H1 (cell line): ENCODE measurements at regions not wholly inside any gene's neighbourhood (a gene's known extent, or its start where the extent isn't known, plus 50 kb on each side); places are given as distances from the start of the nearest gene placed in this dataset.
A peak's percentile ranks its signal among the peaks of the same experiment; 100 is the strongest.

ENCODE experiments used
- CTCF ChIA-PET: fragments of 300-600 bp; sonication (Branson Sonifier 250); formaldehyde crosslinking; loops from one replicate; lab custom pipeline; 2021; ENCODE audit not compliant: partially characterized antibody; lab: Charles Lee
- POLR2A ChIA-PET: fragments of 300-600 bp; sonication (Branson Sonifier 250); formaldehyde crosslinking; loops from one replicate; lab custom pipeline; 2021; ENCODE audit warnings: inconsistent platforms; ENCODE audit not compliant: partially characterized antibody; lab: Charles Lee
- DNase-seq, 2 experiments: peaks; one replicate each; pipeline versions ENCODE4 v3.0.0 to v3.0.0-alpha.2; 2010 to 2022; ENCODE audit warnings: low spot score in 2 of 2, low read depth in 1 of 2, mixed read lengths in 1 of 2
- FAIRE-seq: peaks from 2 replicates; lab custom pipeline; 2011; peaks lifted over from hg19 to GRCh38; lab: Jason Lieb, UNC
- H2AFZ ChIP-seq: 2 replicates; pipeline ENCODE4 v1.8.1; 2012; ENCODE audit warnings: low read length, inconsistent platforms
- H2AK5ac ChIP-seq: 2 replicates; pipeline ENCODE4 v1.6.1; 2013; ENCODE audit warnings: low read depth, low read length
- H2BK120ac ChIP-seq: replicated peaks from 2 replicates; pipeline ENCODE3; 2013; ENCODE audit warnings: low read depth, low read length, inconsistent platforms
- H2BK12ac ChIP-seq: 2 replicates; pipeline ENCODE4 v1.6.1; 2013; ENCODE audit warnings: low read depth, low read length
- H2BK15ac ChIP-seq: 2 replicates; pipeline ENCODE4 v1.6.1; 2013; ENCODE audit warnings: low read length
- H2BK20ac ChIP-seq: 2 replicates; pipeline ENCODE4 v1.6.1; 2013; ENCODE audit warnings: low read length
- H2BK5ac ChIP-seq: 2 replicates; pipeline ENCODE4 v1.6.1; 2013; ENCODE audit warnings: low read depth, low read length
- H3K14ac ChIP-seq: 2 replicates; pipeline ENCODE4 v1.6.1; 2013; ENCODE audit warnings: inconsistent platforms; ENCODE audit not compliant: insufficient read length
- H3K18ac ChIP-seq: 2 replicates; pipeline ENCODE4 v1.6.1; 2013; ENCODE audit warnings: low read length; ENCODE audit errors: extremely low read depth
- H3K23ac ChIP-seq: 2 replicates; pipeline ENCODE4 v1.6.1; 2013; ENCODE audit warnings: inconsistent platforms; ENCODE audit not compliant: insufficient read length
- H3K23me2 ChIP-seq: 2 replicates; pipeline ENCODE4 v1.6.1; 2013; ENCODE audit warnings: low read depth, low read length
- H3K27ac ChIP-seq: 2 replicates; pipeline ENCODE4 v1.6.1; 2011; ENCODE audit warnings: low read depth, low read length, inconsistent platforms
- H3K27me3 ChIP-seq, 4 experiments: replicated peaks in 1 of 4; 1 replicate in 1 of 4; 2 replicates in 3 of 4; pipeline versions ENCODE4 v1.6.1 to v1.8.1; 2011 to 2013; ENCODE audit warnings: low read length in 3 of 4, mild to moderate bottlenecking in 3 of 4, inconsistent platforms in 2 of 4, mixed read lengths in 2 of 4, moderate library complexity in 1 of 4; ENCODE audit not compliant: control insufficient read depth in 3 of 4, insufficient read depth in 3 of 4; ENCODE audit errors: extremely low read depth in 1 of 4
- H3K36me3 ChIP-seq, 4 experiments: 2 replicates each; pipeline versions ENCODE4 v1.6.1 to v1.8.1; 2011 to 2013; ENCODE audit warnings: mild to moderate bottlenecking in 4 of 4, low read length in 3 of 4, moderate library complexity in 2 of 4, control low read depth in 1 of 4, inconsistent platforms in 1 of 4; ENCODE audit not compliant: insufficient read depth in 4 of 4, control insufficient read depth in 2 of 4
- H3K4ac ChIP-seq: replicated peaks from 2 replicates; pipeline ENCODE3; 2013; ENCODE audit warnings: low read length, low read depth, mixed read lengths, inconsistent platforms; ENCODE audit not compliant: insufficient read length
- H3K4me1 ChIP-seq, 4 experiments: replicated peaks in 1 of 4; 1 replicate in 1 of 4; 2 replicates in 3 of 4; pipeline versions ENCODE4 v1.6.1 to v1.8.1; 2011 to 2013; ENCODE audit warnings: low read length in 3 of 4, inconsistent platforms in 2 of 4, mixed read lengths in 1 of 4; ENCODE audit not compliant: insufficient read depth in 4 of 4, control insufficient read depth in 3 of 4
- H3K4me2 ChIP-seq, 2 experiments: 2 replicates each; pipeline versions ENCODE4 v1.6.1 to v1.8.1; 2011 to 2013; ENCODE audit warnings: low read depth in 2 of 2, low read length in 2 of 2, control low read depth in 1 of 2, inconsistent platforms in 1 of 2, mild to moderate bottlenecking in 1 of 2; ENCODE audit not compliant: insufficient read depth in 1 of 2
- H3K4me3 ChIP-seq, 4 experiments: fragments of 200-600, 300-600 bp in 1 of 4; sonication (generic), shearing (Covaris generic), sonication (Bioruptor Twin) in 1 of 4; 2 replicates each; pipeline versions ENCODE4 v1.5.1 to v1.8.1; 2011 to 2016; ENCODE audit warnings: low read length in 4 of 4, low read depth in 3 of 4, control low read depth in 2 of 4, inconsistent platforms in 2 of 4, mild to moderate bottlenecking in 2 of 4, mixed read lengths in 1 of 4, moderate library complexity in 1 of 4; ENCODE audit not compliant: insufficient read depth in 2 of 4; ENCODE audit errors: extremely low read depth in 1 of 4
- H3K56ac ChIP-seq: replicated peaks from 2 replicates; pipeline ENCODE3; 2013; ENCODE audit warnings: low read depth, mild to moderate bottlenecking, mixed read lengths, low read length, inconsistent platforms; ENCODE audit not compliant: insufficient read length
- H3K79me1 ChIP-seq: 2 replicates; pipeline ENCODE4 v1.6.1; 2013; ENCODE audit warnings: low read depth, low read length, control low read depth
- H3K79me2 ChIP-seq, 2 experiments: 2 replicates each; pipeline versions ENCODE4 v1.6.1 to v1.8.1; 2012 to 2013; ENCODE audit warnings: low read length in 2 of 2, mild to moderate bottlenecking in 2 of 2, inconsistent platforms in 1 of 2; ENCODE audit not compliant: insufficient read depth in 2 of 2, control insufficient read depth in 1 of 2
- H3K9ac ChIP-seq, 4 experiments: replicated peaks in 1 of 4; 1 replicate in 1 of 4; 2 replicates in 3 of 4; pipeline versions ENCODE4 v1.6.1 to v1.8.1; 2011 to 2013; ENCODE audit warnings: low read depth in 3 of 4, low read length in 3 of 4, control low read depth in 2 of 4, mild to moderate bottlenecking in 2 of 4, moderate library complexity in 2 of 4, inconsistent platforms in 1 of 4; ENCODE audit errors: extremely low read depth in 1 of 4
- H3K9me3 ChIP-seq, 2 experiments: 2 replicates each; pipeline versions ENCODE4 v1.6.1 to v1.8.1; 2012 to 2013; ENCODE audit warnings: mild to moderate bottlenecking in 2 of 2, moderate library complexity in 2 of 2, control low read depth in 1 of 2, inconsistent platforms in 1 of 2, low read depth in 1 of 2, low read length in 1 of 2, mixed read lengths in 1 of 2; ENCODE audit not compliant: insufficient read depth in 2 of 2
- H4K20me1 ChIP-seq, 2 experiments: replicated peaks in 1 of 2; 2 replicates each; pipeline versions ENCODE3 to v1.8.1; 2011 to 2013; ENCODE audit warnings: inconsistent platforms in 2 of 2, low read length in 2 of 2, mild to moderate bottlenecking in 1 of 2; ENCODE audit not compliant: insufficient read depth in 2 of 2, control insufficient read depth in 1 of 2
- H4K5ac ChIP-seq: 2 replicates; pipeline ENCODE4 v1.6.1; 2013; ENCODE audit warnings: low read length, low read depth, mixed read lengths, inconsistent platforms; ENCODE audit not compliant: insufficient read length
- H4K8ac ChIP-seq: 2 replicates; pipeline ENCODE4 v1.8.0; 2013; ENCODE audit warnings: mild to moderate bottlenecking, moderate library complexity, low read length, inconsistent platforms; ENCODE audit not compliant: insufficient read depth; ENCODE audit errors: extremely low read depth
- H4K91ac ChIP-seq: replicated peaks from 2 replicates; pipeline ENCODE3; 2013; ENCODE audit warnings: low read length, mixed read lengths, inconsistent platforms; ENCODE audit not compliant: insufficient read length
- BRCA1 ChIP-seq: IDR thresholded peaks from 2 replicates; pipeline ENCODE4 v1.6.1; 2012; ENCODE audit warnings: low read depth, low read length, improper control_type of control experiment
- CBX5 ChIP-seq: fragments of 300-800, 300-1000 bp; sonication (generic); IDR thresholded peaks from 2 replicates; pipeline ENCODE4 v1.7.1; 2016; ENCODE audit warnings: antibody characterized with exemption, low read length, low read depth
- CREB1 ChIP-seq: IDR thresholded peaks from 2 replicates; pipeline ENCODE4 v1.6.1; 2012; ENCODE audit warnings: inconsistent platforms
- EZH2 ChIP-seq: fragments of 200-600 bp; sonication (generic); IDR thresholded peaks from 2 replicates; pipeline ENCODE4 v1.7.1; 2012; ENCODE audit warnings: low read depth, mild to moderate bottlenecking, moderate library complexity, low read length, inconsistent platforms; ENCODE audit not compliant: severe bottlenecking
- FOSL1 ChIP-seq: IDR thresholded peaks from 2 replicates; pipeline ENCODE4 v1.6.1; 2011; ENCODE audit warnings: mild to moderate bottlenecking, low read depth, low read length, moderate library complexity; ENCODE audit not compliant: insufficient read depth
- GABPA ChIP-seq: IDR thresholded peaks from 2 replicates; pipeline ENCODE4 v1.6.1; 2011; ENCODE audit warnings: mild to moderate bottlenecking, low read length, moderate library complexity, borderline replicate concordance; ENCODE audit not compliant: insufficient read depth
- JUND ChIP-seq: IDR thresholded peaks from 2 replicates; pipeline ENCODE4 v1.6.1; 2011; ENCODE audit warnings: mild to moderate bottlenecking, improper control_type of control experiment, low read length
- MAFK ChIP-seq: IDR thresholded peaks from 2 replicates; pipeline ENCODE4 v1.6.1; 2012; ENCODE audit warnings: low read depth, mild to moderate bottlenecking, improper control_type of control experiment, low read length
- MAX ChIP-seq: IDR thresholded peaks from 2 replicates; pipeline ENCODE4 v1.6.1; 2012; ENCODE audit warnings: inconsistent platforms
- POLR2A ChIP-seq, 2 experiments: IDR thresholded peaks; 1 replicate in 1 of 2; 2 replicates in 1 of 2; pipeline ENCODE4 v1.6.1; 2011; ENCODE audit warnings: low read depth in 2 of 2, low read length in 2 of 2, mild to moderate bottlenecking in 2 of 2; ENCODE audit errors: control extremely low read depth in 1 of 2
- RAD21 ChIP-seq, 2 experiments: IDR thresholded peaks in 1 of 2; conservative IDR thresholded peaks in 1 of 2; 2 replicates each; pipeline ENCODE4 v1.6.1; 2011; ENCODE audit warnings: low read depth in 2 of 2, low read length in 2 of 2, improper control_type of control experiment in 1 of 2, inconsistent platforms in 1 of 2, mild to moderate bottlenecking in 1 of 2, moderate library complexity in 1 of 2
- RFX5 ChIP-seq: IDR thresholded peaks from 2 replicates; pipeline ENCODE4 v1.6.1; 2011; ENCODE audit warnings: low read depth, low read length, improper control_type of control experiment, borderline replicate concordance
- TCF12 ChIP-seq: IDR thresholded peaks from 2 replicates; pipeline ENCODE4 v1.6.1; 2011; ENCODE audit warnings: low read depth, mild to moderate bottlenecking, low read length
- TF ChIP-seq, protein P1 (sequence below), 3 experiments: IDR thresholded peaks; 1 replicate in 2 of 3; 2 replicates in 1 of 3; pipeline versions ENCODE4 v1.5.1 to v1.6.1; 2011; ENCODE audit warnings: low read length in 3 of 3, mild to moderate bottlenecking in 3 of 3, inconsistent platforms in 2 of 3, low read depth in 1 of 3, moderate library complexity in 1 of 3; ENCODE audit not compliant: insufficient read depth in 1 of 3; ENCODE audit errors: control extremely low read depth in 1 of 3

DNA sequence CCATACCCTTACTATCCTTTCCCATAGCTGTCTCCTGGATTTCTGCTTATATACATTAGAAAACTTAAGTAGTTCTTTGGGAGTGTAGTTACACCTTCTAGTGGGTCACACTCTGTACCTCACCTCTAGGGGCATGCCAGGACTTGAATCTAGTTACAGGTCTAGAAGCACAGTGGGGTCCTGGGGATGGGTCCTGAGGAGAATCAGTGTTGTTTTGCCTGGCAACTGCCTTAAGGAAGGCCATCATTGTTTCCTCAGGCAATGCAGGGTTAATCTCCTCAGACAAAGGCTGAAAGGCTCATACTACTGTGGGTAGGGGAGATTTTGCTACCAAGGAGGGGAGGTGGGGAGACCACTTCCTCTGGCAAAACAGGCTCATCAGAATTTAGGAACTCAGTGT lies 750.3 kb downstream of the FAT4 start:
- no peak for DNase-seq
- H3K4ac ChIP-seq: no peak overlapping the region
- no peak overlapping the region for H3K4me2 ChIP-seq
- no peak overlapping the region for H2BK15ac ChIP-seq
- no peak overlapping the region; a peak in 1 of 8 replicates for H3K4me3 ChIP-seq
- no peak overlapping the region for H4K91ac ChIP-seq
- H3K27ac ChIP-seq: no peak overlapping the region
- no peak overlapping the region for H2BK20ac ChIP-seq
- no peak overlapping the region for H2BK5ac ChIP-seq
- no peak overlapping the region for H2BK120ac ChIP-seq
- CTCF ChIA-PET: no interaction called here
- no peaks in the 10 kb centered on the region; a peak in 1 of 4 replicates for H3K9me3 ChIP-seq
- H3K4me1 ChIP-seq: no peaks in the 10 kb centered on the region
- H3K9ac ChIP-seq: no peak overlapping the region
- no peaks in the 10 kb centered on the region for H3K79me1 ChIP-seq
- H3K23me2 ChIP-seq: no peaks in the 10 kb centered on the region
- H2AFZ ChIP-seq: peak overlapping the region; percentile 88
- H3K56ac ChIP-seq: no peak overlapping the region
- no peak overlapping the region for H3K14ac ChIP-seq
- POLR2A ChIA-PET: no interaction called here
- no peak overlapping the region for H3K18ac ChIP-seq
- no peaks in the 10 kb centered on the region for H3K36me3 ChIP-seq
- no peak for TF ChIP-seq MAX
- no peak for TF ChIP-seq RFX5
- TF ChIP-seq CBX5: no peak
- TF ChIP-seq TCF12: no peak
- no peak for TF ChIP-seq GABPA
- TF ChIP-seq FOSL1: no peak
- TF ChIP-seq BRCA1: no peak
- no peak for TF ChIP-seq MAFK
- TF ChIP-seq CREB1: no peak
- peak in 1 of 2 experiments; percentile 18; a peak in 1 of 4 replicates for TF ChIP-seq RAD21 (IDR thresholded peaks at IDR 0.05 in 1 of 2, conservative IDR thresholded peaks at IDR 0.05 in 1 of 2; ENCODE audit: low read depth in 2 of 2, low read length in 2 of 2)
- no peak for TF ChIP-seq JUND
- TF ChIP-seq POLR2A (IDR thresholded peaks at IDR 0.05; ENCODE audit: control extremely low read depth in 1 of 2, low read depth in 2 of 2, low read length in 2 of 2): no peak
- no peak for TF ChIP-seq EZH2
- TF ChIP-seq, protein P1, sequence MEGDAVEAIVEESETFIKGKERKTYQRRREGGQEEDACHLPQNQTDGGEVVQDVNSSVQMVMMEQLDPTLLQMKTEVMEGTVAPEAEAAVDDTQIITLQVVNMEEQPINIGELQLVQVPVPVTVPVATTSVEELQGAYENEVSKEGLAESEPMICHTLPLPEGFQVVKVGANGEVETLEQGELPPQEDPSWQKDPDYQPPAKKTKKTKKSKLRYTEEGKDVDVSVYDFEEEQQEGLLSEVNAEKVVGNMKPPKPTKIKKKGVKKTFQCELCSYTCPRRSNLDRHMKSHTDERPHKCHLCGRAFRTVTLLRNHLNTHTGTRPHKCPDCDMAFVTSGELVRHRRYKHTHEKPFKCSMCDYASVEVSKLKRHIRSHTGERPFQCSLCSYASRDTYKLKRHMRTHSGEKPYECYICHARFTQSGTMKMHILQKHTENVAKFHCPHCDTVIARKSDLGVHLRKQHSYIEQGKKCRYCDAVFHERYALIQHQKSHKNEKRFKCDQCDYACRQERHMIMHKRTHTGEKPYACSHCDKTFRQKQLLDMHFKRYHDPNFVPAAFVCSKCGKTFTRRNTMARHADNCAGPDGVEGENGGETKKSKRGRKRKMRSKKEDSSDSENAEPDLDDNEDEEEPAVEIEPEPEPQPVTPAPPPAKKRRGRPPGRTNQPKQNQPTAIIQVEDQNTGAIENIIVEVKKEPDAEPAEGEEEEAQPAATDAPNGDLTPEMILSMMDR (IDR thresholded peaks at IDR 0.05; ENCODE audit: control extremely low read depth in 1 of 3, insufficient read depth in 1 of 3, low read depth in 1 of 3, low read length in 3 of 3): peak in 1 of 3 experiments; percentile 2; a peak in 1 of 4 replicates
- no peaks in the 10 kb centered on the region for H3K79me2 ChIP-seq
- H2AK5ac ChIP-seq: no peak overlapping the region
- H3K23ac ChIP-seq: no peak overlapping the region
- H3K27me3 ChIP-seq: no peaks in the 10 kb centered on the region
- no peak for FAIRE-seq
- H4K5ac ChIP-seq: no peak overlapping the region
- H4K8ac ChIP-seq: no peak overlapping the region
- H2BK12ac ChIP-seq: no peak overlapping the region
- H4K20me1 ChIP-seq: no peaks in the 10 kb centered on the region
